Stimulated activated CD4-positive, alpha-beta T cell treated with anti-CD3 and anti-CD28 coated beads, Interleukin-4, amount 100 ng/mL, for 24 hours (primary cell): ENCODE measurements at regions not wholly inside any gene's neighbourhood (a gene's known extent, or its start where the extent isn't known, plus 50 kb on each side); places are given as distances from the start of the nearest gene placed in this dataset.
A peak's percentile ranks its signal among the peaks of the same experiment; 100 is the strongest.
"Not testable (repeated sequence)": the region's sequence is repeated elsewhere in the genome, so short reads cannot be mapped to it uniquely, and the experiment has no call there.

ENCODE experiments used
- DNase-seq: peaks from one replicate; pipeline ENCODE4 v3.0.0-alpha.2; 2020

DNA sequence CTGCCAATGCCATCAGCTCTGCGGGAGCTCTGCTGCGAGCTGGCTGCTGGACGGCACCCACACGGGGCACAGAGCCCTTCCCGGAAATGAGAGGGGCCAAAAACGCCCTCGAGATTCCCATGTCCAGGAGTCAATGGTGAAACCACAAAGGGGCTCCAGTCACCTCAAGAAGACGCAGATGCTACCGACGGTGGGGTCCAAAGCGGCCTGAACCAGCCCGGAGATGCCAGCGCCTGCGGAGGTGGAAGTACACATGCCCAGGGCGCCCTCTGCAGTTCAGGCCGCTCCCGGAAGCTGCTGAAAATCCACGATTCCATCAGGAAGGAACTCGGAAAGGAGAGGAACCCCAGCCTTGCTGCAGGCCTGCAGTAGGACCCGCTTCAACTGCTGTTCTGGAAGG is 82.4 kb upstream of the SELENOP start:
- no peak for DNase-seq

DNA sequence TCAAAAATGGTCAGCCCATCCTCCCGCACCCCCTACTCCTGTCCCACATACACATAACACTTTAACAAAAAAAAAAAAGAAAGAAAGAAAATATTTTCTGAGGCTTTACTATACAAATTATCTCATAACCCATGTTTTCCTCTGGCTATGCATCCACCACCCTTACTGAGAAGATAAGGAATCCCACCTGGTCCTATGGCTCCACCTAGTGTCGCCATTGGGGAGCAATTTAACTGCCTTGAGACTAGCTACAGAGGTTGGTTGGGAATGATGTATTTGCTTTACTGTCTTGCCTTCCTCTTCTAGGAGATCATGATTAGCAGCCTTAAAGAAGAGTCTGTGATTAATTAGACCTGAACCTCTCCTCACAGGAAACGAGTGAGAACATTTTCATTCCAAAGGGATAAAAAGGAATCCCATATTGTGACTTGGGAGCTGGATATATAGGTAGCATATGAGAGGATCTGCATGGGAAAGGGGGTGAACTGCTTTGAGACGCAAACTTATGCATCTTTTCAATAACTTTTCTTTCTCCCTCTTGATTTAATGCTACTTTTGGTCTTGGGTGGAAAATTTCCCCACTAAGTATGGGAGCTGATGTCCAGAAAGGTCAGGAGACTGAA is 77.7 kb upstream of the SELENOP start:
- DNase-seq: peak; percentile 71

DNA sequence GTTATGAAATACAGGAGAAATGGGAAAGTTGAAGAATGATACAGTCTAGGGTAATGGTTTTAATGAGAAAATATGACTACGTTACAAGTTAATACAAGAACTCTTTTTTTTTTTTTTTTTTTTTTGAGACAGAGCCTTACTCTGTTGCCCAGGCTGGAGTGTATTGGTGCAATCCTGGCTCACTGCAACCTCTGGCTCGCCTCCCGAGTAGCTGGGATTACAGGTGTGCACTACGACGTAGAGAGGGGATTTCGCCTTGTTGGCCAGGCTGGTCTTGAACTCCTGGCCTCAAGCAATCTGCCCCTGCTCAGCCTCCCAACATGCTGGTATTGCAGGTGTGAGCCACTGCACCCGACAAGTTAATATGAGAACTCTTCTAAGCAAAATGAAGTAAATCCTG is 77.1 kb upstream of the SELENOP start:
- no peak for DNase-seq

DNA sequence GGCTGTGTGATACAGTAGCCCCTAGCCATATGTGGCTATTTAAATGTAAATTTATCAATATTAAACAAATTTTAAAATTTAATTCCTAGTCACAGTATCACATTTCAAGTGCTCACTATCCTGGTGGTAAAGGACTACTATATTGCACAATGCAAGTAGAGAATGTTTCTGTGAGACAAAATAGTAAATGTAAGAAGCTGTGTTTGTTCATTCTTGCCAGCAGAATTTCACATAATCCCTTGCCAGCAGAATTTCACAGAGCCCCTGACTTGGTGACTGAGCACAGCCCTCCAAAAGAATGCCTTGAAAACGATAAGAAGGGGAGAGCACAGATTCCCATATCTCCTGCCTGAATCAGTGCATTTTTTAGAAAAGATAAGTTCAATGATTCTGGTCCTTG is 75.9 kb upstream of the SELENOP start:
- no peak for DNase-seq

DNA sequence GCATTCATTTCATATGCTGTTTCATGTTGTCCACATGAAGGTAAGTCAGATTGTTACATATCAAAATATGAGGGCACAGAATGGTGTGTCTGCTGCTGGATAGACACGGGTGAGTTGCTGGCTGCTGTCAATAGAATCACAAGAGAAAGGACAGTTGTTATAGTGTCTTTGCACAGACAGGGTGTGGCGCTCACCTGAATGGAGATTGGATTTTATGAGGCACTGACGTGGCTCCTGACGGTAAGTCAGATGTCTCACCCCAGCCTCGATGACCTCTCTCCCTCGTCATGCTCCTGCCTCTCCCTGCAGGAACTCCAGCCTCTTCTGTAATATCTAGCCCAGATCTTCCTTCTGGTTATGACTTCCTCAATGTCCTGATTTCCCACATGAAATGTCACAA is 75.4 kb upstream of the SELENOP start:
- DNase-seq: no peak

DNA sequence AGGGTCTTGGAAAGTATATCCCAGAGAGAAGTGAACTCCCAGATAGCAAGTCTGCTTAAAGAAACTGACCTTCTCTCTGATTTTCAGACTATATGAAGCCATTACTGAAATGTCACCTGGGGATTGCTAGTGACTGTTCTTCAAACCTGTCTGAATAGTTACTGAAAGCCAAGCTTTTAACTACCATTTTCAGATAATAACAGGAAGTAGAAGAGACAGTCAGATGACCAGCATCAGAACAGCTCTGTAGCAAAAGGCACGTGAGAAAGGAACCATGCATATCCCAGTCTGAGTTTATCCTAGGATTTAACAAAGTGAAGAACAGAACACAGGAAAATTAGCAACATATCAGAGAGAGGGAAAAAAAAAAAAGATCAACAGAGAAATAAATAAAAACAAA is 74.9 kb upstream of the SELENOP start:
- no peak for DNase-seq

DNA sequence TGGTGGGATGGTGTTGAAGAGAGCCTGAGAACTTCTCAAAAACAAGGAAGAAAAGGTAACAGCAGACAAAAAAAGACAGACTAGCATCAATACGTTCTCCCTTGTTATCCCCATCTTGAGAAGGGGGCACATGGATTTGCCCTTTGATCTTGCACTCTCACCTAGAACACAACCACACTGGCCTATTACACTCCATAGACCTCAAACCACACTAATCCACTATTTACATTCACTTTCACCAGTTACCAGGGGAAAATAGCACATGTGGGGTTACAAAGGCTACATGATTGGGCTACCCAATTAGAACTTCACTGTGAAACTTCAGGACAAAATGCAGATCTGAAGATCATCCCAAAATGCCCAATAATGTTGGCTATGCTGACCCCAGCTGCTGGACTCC is 72.6 kb upstream of the SELENOP start:
- DNase-seq: no peak

DNA sequence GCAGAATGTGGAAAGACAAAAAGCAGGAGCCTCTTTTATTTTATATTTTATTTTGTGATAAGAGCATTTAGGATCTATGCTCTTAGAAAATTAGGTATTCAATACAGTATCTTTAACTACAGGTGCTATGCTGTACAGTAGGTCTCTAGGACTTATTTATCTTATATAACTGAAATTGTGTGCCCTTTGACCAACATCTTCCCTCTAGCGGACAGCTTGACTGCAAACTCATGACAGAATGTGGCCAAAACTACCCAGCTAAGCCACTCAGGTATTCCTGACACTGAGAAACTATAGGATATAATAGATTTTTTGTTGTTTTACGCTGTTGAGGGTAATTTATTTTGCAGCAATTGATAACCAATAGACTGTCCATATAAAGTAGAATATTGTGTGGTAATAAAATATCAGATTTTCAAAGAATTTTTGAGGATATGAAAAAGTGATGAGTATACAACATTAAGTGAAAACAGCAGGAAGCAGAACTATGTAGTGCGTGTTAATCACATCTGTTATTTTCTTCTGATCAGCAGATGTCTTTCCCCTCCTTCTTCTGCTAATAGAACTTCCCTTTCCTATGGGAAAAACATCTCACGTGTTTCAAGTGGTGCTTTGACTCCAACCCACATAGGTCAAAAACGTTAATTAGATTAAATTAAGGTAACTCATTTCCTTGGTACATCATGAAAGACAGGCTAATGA is 69.9 kb upstream of the SELENOP start:
- no peak for DNase-seq

DNA sequence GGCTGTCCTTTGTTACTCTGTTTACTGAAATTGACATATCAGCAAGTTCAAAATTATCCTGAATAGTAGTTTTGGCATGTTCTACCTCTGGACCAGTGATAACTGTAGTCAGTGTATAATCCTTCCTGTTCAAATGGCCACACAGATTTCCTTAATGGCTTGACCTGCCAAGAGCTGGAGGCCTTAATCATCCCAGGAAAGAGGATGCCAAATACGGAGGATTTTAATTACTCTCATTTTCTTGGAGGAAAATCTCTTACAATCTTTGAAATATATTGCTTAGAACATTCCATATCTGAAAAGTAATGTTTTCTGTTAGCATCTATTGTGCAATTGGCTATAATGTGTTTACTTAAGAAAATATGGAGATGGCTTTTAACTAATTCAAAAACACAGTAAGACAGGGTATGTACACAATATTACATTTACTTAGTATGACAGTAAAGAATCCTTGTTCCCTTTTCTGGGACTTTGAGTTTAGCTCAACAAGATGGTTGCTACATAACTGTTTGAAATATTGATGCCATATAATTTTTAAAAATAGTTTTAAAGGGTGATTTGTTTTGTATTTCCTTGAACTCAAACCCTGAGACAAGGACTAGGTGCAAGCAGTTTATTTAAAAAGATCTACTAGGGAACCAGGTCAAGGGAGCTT is 68.9 kb upstream of the SELENOP start:
- no peak for DNase-seq

DNA sequence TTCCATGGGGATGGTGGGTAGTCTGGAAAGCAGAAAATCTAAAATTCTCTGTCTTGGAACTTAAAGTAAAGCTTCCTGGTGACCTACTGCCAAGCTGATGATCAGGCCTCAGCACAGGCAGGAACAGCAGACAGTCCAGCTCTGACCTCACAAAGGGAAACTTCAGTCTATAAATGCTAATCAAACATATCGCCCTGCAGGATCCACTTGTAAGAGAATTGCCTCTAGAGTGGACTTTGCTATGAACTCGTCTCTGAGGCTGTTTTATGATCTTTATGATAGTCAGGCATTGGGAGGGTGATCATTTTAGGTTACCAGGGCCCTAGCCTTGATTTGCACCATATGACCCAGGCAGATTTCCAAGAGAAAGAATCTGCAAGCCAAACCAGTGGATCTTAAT is 67.6 kb upstream of the SELENOP start:
- no peak for DNase-seq

DNA sequence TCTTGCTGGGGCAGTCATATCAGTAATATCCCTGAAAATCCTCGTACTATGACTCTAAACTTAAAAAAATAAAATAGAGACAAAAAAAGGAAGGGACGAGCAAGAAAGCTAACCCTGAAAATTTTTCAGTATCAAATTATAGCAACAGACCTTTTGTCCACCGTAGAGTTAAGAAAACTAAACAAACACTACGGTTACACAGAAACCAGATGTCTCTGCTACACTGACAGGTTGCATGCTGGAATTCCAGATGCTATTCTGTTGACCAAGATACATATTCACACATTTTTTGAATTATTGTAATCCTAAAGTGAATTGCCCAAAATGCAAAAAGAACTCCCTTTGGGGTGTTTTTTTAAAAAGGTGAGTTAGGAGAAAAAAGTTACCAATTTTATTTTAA is 66.9 kb upstream of the SELENOP start:
- no peak for DNase-seq

DNA sequence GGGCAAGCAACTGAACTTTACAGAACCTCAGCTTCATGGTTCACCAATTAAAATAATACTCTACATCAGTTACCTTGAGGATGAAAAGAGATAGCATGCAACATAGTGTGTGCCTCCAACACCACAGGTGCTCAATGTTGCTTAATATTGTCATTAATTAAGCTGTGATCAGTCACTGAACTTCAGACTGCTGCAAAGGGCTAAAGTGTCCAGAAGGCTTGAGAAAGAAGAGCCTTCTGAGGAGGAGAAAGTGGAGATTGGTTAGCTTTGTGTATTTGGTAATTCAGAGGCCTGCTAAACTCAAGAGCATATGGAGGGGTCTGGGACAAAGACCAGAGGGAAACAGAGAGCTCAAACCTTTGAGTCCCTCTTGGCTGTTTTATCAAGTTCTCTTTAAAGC is 66.3 kb upstream of the SELENOP start:
- DNase-seq: no peak

DNA sequence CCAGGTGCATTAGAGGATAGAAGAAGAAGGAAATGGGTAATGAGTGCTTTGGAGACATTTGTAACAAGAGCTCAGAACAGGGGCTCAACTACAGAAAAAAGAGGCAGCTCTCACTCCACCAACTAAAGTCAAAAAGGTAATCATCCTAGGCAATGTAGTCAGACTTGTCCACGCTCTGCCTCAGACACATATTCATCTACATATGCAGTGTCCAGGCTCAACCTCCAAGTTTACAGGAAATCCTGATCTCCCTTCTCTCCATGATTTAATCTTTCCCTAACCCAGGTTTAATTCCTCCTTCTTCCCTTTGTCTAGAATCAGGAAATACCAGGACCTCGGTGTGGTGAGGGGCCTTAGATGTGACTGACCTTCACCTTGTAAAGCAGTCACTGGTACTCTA is 65.7 kb upstream of the SELENOP start:
- DNase-seq: no peak

DNA sequence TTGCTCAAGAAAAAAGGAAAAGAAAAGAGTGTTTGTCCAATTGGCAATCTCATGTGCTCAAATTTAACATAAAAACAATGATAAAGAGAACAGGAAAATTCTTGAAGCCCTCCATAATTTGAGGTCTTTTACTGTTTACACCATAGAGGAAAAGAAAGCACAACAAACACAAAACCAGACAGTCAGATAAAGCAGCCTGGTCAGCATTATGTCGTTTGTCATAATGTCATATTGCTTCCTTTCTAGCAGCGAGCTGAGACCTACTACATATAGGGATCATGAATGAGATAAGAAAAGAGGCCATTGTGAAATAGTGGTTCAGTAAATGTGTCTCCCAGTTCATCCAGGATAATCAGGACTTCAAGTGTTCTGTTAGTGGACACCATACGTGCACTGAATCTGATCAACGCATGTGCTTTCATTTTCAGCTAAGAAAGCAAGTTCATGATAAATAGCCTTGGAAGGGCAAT is 64.7 kb upstream of the SELENOP start:
- DNase-seq: no peak

DNA sequence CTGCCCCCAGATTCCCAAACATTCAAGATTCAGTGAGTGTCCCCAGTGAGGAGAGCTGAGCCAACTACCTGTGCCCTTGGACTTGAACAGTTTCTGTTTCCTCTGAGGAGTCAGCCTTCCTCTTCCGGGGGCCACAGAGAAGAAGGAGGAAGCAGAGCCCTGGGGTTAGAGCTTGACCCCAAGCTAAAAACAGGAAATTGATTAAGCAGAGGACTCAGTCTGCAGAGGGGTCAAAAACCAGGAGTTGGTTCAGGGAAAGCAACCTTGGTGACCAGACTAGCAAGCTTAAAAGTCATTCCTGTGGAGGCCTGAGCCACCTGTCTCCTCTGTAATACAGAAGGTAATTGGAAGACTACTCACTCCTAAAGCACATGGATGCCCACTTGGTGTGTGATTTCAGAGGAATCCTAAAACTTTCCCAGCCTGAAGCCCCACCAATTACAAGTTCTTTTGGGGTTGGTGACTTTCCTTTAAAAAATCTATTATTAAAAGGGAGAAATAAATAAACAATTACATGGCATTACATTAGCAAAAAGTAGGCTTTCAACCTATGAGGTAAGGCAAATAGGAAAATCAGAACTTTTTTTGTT is 64.2 kb upstream of the SELENOP start:
- DNase-seq: no peak

DNA sequence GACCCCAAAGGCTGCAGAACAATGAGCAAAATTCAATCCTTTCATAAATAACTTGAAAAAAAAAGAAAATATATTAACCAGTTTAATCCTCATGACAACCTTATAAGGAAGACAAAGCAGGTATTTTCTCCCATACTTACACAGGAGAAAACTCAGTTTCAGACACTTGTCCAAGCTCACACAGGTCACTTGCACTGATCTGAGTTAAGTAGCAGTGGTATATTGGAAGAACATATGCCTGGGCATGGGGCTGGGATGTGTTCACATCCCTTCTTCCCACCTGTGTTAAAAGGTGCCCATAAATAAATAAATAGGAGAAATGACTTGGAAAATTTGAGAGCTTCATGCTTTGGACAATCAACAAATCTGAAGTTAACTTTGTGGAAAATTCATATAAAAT is 63.5 kb upstream of the SELENOP start:
- DNase-seq: no peak

DNA sequence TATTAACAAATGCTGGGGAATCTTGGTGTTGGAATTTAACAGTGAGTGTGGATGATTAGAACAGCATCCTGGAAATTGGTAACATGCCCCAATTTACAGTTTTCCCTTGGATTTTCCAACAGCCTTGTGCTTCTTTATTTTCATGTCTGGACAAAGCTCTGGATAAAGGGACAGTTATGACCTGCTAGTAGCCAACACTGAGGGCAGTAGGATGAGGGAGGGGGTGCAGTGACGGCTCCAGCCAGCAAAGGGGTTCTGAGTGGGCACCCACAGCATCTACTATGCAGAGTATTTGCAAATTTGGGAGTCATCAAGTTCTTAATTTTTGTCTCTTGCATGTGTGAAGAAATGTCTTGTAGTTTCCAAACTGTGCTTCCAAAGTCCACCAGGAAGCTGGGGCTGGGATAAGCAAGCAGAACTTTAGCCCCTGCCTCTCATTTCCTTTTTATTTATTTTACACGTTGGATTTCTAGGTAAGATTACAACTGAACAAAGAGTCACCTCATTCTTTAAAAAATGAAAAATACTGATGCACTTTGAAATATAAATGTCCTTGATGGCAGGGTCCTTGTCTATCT is 63.0 kb upstream of the SELENOP start:
- DNase-seq: no peak

DNA sequence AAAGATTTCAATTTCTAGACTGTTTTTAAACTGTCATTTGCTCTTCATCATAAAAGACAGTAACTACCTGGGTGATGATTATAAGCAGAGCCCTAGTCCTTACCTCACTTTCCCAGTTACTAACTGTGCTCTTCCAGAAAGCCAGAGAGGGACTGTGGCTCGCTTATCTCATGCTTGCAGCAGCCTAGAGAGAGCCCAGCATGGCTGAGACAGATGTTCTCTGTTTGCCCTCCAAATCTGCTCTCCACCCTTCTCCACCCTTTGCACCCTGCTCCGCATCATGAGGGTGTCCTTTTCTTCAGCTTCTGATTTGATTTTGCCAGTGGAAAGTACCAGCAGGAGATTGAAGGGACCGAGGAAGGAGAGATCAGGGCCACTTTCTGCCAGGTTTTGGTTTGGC is 61.2 kb upstream of the SELENOP start:
- no peak for DNase-seq

DNA sequence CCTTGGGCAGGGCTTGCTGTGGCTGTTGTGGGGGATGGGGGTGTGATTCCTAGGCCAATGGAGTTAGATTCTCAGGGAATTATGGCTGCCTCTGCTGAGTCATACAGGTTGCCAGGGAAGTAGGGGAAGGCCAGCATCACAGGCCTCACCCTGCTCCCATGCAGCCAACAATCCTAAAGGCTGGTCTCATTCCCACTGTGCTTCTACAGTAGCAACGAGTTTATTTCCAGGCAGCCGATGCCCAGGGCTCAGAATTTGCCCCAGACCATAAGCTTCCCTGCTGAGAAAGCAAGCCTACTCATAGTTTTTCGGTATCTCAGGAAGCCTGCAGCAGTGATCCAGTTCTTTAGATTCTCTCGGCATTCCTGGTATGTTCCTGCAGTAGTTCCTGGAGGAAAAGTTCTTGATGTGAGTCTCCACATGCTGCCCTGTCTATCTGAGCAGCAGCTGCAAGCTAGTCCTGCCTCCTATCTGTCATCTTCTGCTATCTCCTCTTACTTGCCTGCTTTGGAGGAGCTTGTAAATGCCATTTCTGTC is 59.3 kb upstream of the SELENOP start:
- DNase-seq: no peak

DNA sequence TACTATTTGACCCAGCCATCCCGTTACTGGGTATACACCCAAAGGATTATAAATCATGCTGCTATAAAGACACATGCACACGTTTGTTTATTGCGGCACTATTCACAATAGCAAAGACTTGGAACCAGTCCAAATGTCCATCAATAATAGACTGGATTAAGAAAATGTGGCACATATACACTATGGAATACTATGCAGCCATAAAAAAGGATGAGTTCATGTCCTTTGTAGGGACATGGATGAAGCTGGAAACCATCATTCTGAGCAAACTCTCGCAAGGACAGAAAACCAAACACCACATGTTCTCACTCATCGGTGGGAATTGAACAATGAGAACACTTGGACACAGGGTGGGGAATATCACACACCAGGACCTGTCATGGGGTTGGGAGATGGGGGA is 56.7 kb upstream of the SELENOP start:
- not testable (repeated sequence) for DNase-seq

DNA sequence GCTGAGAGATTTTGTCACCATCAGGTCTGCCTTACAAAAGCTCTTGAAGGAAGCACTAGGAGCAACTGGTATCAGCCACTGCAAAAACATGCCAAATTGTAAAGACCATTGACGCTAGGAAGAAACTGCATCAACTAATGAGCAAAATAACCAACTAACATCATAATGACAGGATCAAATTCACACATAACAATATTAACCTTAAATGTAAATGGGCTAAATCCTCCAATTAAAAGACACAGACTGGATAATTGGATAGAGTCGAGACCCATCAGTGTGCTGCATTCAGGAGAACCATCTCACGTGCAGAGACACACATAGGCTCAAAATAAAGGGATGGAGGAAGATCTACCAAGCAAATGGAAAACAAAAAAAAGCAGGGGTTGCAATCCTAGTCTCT is 53.1 kb upstream of the SELENOP start:
- DNase-seq: not testable (repeated sequence)
